NCI-H2227 treated with DMSO at 0.1 percent for 48 hours (cell line): ENCODE measurements at regions not wholly inside any gene's neighbourhood (a gene's known extent, or its start where the extent isn't known, plus 50 kb on each side); places are given as distances from the start of the nearest gene placed in this dataset.
"Not testable (repeated sequence)": the region's sequence is repeated elsewhere in the genome, so short reads cannot be mapped to it uniquely, and the experiment has no call there.

ENCODE experiments used
- DNase-seq: peaks from one replicate; lab custom pipeline; 2025; lab: John Stamatoyannopoulos, UW

- not testable (repeated sequence) for DNase-seq
Observed at GRCh38 chr11:71721840-71722239, 111.2 kb upstream of the DEFB108B start.

- DNase-seq: not testable (repeated sequence)
Observed at GRCh38 chr11:71723991-71724390, 109.0 kb upstream of the DEFB108B start.

- not testable (repeated sequence) for DNase-seq
Observed at GRCh38 chr11:71730748-71731147, 102.3 kb upstream of the DEFB108B start.

GRCh38 chr11:71734368-71734767 is 98.6 kb upstream of the DEFB108B start:
- not testable (repeated sequence) for DNase-seq

GRCh38 chr11:71738317-71738716 is 94.7 kb upstream of the DEFB108B start:
- not testable (repeated sequence) for DNase-seq

GRCh38 chr11:71743385-71743784 is 89.6 kb upstream of the DEFB108B start:
- DNase-seq: not testable (repeated sequence)

GRCh38 chr11:71745656-71746055 is 87.3 kb upstream of the DEFB108B start:
- DNase-seq: not testable (repeated sequence)

- not testable (repeated sequence) for DNase-seq
Observed at GRCh38 chr11:71746263-71746662, 86.7 kb upstream of the DEFB108B start.

GRCh38 chr11:71748965-71749620 is 83.9 kb upstream of the DEFB108B start:
- not testable (repeated sequence) for DNase-seq

GRCh38 chr11:71750908-71751307 is 82.1 kb upstream of the DEFB108B start:
- DNase-seq: not testable (repeated sequence)

- DNase-seq: peak; percentile 52
Observed at GRCh38 chr11:71764695-71765491, 68.1 kb upstream of the DEFB108B start.

- not testable (repeated sequence) for DNase-seq
Observed at GRCh38 chr11:71767016-71767415, 66.0 kb upstream of the DEFB108B start.

GRCh38 chr11:71772193-71772592 is 60.8 kb upstream of the DEFB108B start:
- not testable (repeated sequence) for DNase-seq

GRCh38 chr11:71774603-71775222 is 58.3 kb upstream of the DEFB108B start:
- DNase-seq: no peak

- not testable (repeated sequence) for DNase-seq
Observed at GRCh38 chr11:71780116-71780515, 52.9 kb upstream of the DEFB108B start.

- not testable (repeated sequence) for DNase-seq
Observed at GRCh38 chr11:71780771-71781170, 52.2 kb upstream of the DEFB108B start.

- DNase-seq: not testable (repeated sequence)
Observed at GRCh38 chr11:71781491-71781890, 51.5 kb upstream of the DEFB108B start.

- not testable (repeated sequence) for DNase-seq
Observed at GRCh38 chr11:71782229-71782861, 50.7 kb upstream of the DEFB108B start.

GRCh38 chr11:71783191-71783590 is 49.8 kb upstream of the DEFB108B start:
- DNase-seq: not testable (repeated sequence)
